ENCODE measurements at regions not wholly inside any gene's neighbourhood (a gene's known extent, or its start where the extent isn't known, plus 50 kb on each side); places are given as distances from the start of the nearest gene placed in this dataset.
A peak's percentile ranks its signal among the peaks of the same experiment; 100 is the strongest.
"Not testable (repeated sequence)": the region's sequence is repeated elsewhere in the genome, so short reads cannot be mapped to it uniquely, and the experiment has no call there.

- H3K36me3 Mint-ChIP-seq, result no peaks in the 10 kb centered on the region
Measured at GRCh38 chr4:107423677-107424405, 296.2 kb downstream of the PAPSS1 start.

GRCh38 chr4:107419536-107419935 is 300.5 kb downstream of the PAPSS1 start:
- ATAC-seq (peak; percentile 52 to 93), DNase-seq (ENCODE audit: low spot score in 2 of 2) (peak in 1 of 2 donors; percentile 22)
- H3K36me3 Mint-ChIP-seq, H3K27ac Mint-ChIP-seq, H3K9me3 Mint-ChIP-seq: not testable (repeated sequence)

More at GRCh38 chr4:107423677-107424405, 296.2 kb downstream of the PAPSS1 start:
- no peak for ATAC-seq
- H3K27ac Mint-ChIP-seq, result no peak overlapping the region
- H3K9me3 Mint-ChIP-seq, result no peaks in the 10 kb centered on the region
- DNase-seq (ENCODE audit: low spot score in 2 of 2), result no peak

GRCh38 chr4:107419052-107419451 is 301.0 kb downstream of the PAPSS1 start:
- H3K9me3 Mint-ChIP-seq, result no peaks in the 10 kb centered on the region
- DNase-seq (ENCODE audit: low spot score in 2 of 2) (no peak), ATAC-seq (peak in 1 of 2 donors; percentile 52)
- no peaks in the 10 kb centered on the region for H3K36me3 Mint-ChIP-seq
- no peak overlapping the region for H3K27ac Mint-ChIP-seq

GRCh38 chr4:107415490-107415889 is 304.5 kb downstream of the PAPSS1 start:
- DNase-seq (ENCODE audit: low spot score in 2 of 2); H3K36me3 Mint-ChIP-seq; H3K27ac Mint-ChIP-seq; ATAC-seq: not testable (repeated sequence)
- H3K9me3 Mint-ChIP-seq, result peaks cover 10 to 13% of the 10 kb centered on the region in 2 donors

- not testable (repeated sequence) for ATAC-seq; H3K27ac Mint-ChIP-seq; DNase-seq (ENCODE audit: low spot score in 2 of 2); H3K36me3 Mint-ChIP-seq
- peaks cover 13 to 17% of the 10 kb centered on the region in 2 donors for H3K9me3 Mint-ChIP-seq
Measured at GRCh38 chr4:107409872-107410271, 310.2 kb downstream of the PAPSS1 start.

- ATAC-seq (no peak), DNase-seq (ENCODE audit: low spot score in 2 of 2) (no peak)
- Mint-ChIP-seq H3K9me3 (peaks cover 13 to 17% of the 10 kb centered on the region in 2 donors), H3K27ac (no peak overlapping the region), H3K36me3 (peaks cover 6% of the 10 kb centered on the region in 2 donors)
Measured at GRCh38 chr4:107408968-107409367, 311.1 kb downstream of the PAPSS1 start.

- H3K9me3 Mint-ChIP-seq, result peaks cover 0 to under 1% of the 10 kb centered on the region in 2 donors
- ATAC-seq (no peak), DNase-seq (ENCODE audit: low spot score in 2 of 2) (no peak)
- no peaks in the 10 kb centered on the region for H3K36me3 Mint-ChIP-seq
- H3K27ac Mint-ChIP-seq, result no peak overlapping the region
Measured at GRCh38 chr4:107404591-107405300, 315.3 kb downstream of the PAPSS1 start.

GRCh38 chr4:107402291-107402690 is 317.7 kb downstream of the PAPSS1 start:
- H3K9me3 Mint-ChIP-seq, result no peaks in the 10 kb centered on the region
- no peaks in the 10 kb centered on the region for H3K36me3 Mint-ChIP-seq
- no peak for ATAC-seq
- no peak overlapping the region for H3K27ac Mint-ChIP-seq
- no peak for DNase-seq (ENCODE audit: low spot score in 2 of 2)

GRCh38 chr4:107392951-107393350 is 327.1 kb downstream of the PAPSS1 start:
- ATAC-seq (no peak), DNase-seq (ENCODE audit: low spot score in 2 of 2) (no peak)
- H3K36me3 Mint-ChIP-seq, result no peaks in the 10 kb centered on the region
- no peaks in the 10 kb centered on the region for H3K9me3 Mint-ChIP-seq
- no peak overlapping the region for H3K27ac Mint-ChIP-seq

- no peak for ATAC-seq
Measured at GRCh38 chr4:107392380-107392779, 327.7 kb downstream of the PAPSS1 start.

GRCh38 chr4:107391630-107392028 is 328.4 kb downstream of the PAPSS1 start:
- Mint-ChIP-seq H3K27ac (no peak overlapping the region), H3K36me3 (no peaks in the 10 kb centered on the region), H3K9me3 (no peaks in the 10 kb centered on the region)
- DNase-seq (ENCODE audit: low spot score in 2 of 2), result no peak
- no peak for ATAC-seq

More at GRCh38 chr4:107392380-107392779, 327.7 kb downstream of the PAPSS1 start:
- no peaks in the 10 kb centered on the region for H3K36me3 Mint-ChIP-seq
- no peaks in the 10 kb centered on the region for H3K9me3 Mint-ChIP-seq
- H3K27ac Mint-ChIP-seq, result no peak overlapping the region
- no peak for DNase-seq (ENCODE audit: low spot score in 2 of 2)

- Mint-ChIP-seq H3K9me3 (no peaks in the 10 kb centered on the region), H3K36me3 (no peaks in the 10 kb centered on the region), H3K27ac (no peak overlapping the region)
- DNase-seq (ENCODE audit: low spot score in 2 of 2), result no peak
- ATAC-seq, result no peak
Measured at GRCh38 chr4:107391009-107391629, 328.9 kb downstream of the PAPSS1 start.

- Mint-ChIP-seq H3K27ac (no peak overlapping the region), H3K36me3 (no peaks in the 10 kb centered on the region), H3K9me3 (no peaks in the 10 kb centered on the region)
- no peak for ATAC-seq
- DNase-seq (ENCODE audit: low spot score in 2 of 2), result no peak
Measured at GRCh38 chr4:107389965-107390364, 330.1 kb downstream of the PAPSS1 start.

GRCh38 chr4:107388736-107389274 is 331.2 kb downstream of the PAPSS1 start:
- no peaks in the 10 kb centered on the region for H3K36me3 Mint-ChIP-seq
- no peaks in the 10 kb centered on the region for H3K9me3 Mint-ChIP-seq
- no peak overlapping the region for H3K27ac Mint-ChIP-seq
- ATAC-seq, result no peak
- no peak for DNase-seq (ENCODE audit: low spot score in 2 of 2)

GRCh38 chr4:107380836-107381438 is 339.1 kb downstream of the PAPSS1 start:
- H3K36me3 Mint-ChIP-seq, result no peaks in the 10 kb centered on the region
- no peak for DNase-seq (ENCODE audit: low spot score in 2 of 2)
- peaks cover 0 to 4% of the 10 kb centered on the region in 2 donors for H3K9me3 Mint-ChIP-seq
- no peak overlapping the region for H3K27ac Mint-ChIP-seq
- ATAC-seq, result no peak

- H3K36me3 Mint-ChIP-seq, result no peaks in the 10 kb centered on the region
- H3K9me3 Mint-ChIP-seq, result peaks cover 0 to 4% of the 10 kb centered on the region in 2 donors
- no peak overlapping the region for H3K27ac Mint-ChIP-seq
- DNase-seq (ENCODE audit: low spot score in 2 of 2), result no peak
- no peak for ATAC-seq
Measured at GRCh38 chr4:107380190-107380589, 339.8 kb downstream of the PAPSS1 start.
